Neural progenitor cell (in vitro differentiated cells): ENCODE measurements at regions not wholly inside any gene's neighbourhood (a gene's known extent, or its start where the extent isn't known, plus 50 kb on each side); places are given as distances from the start of the nearest gene placed in this dataset.
"Not testable (repeated sequence)": the region's sequence is repeated elsewhere in the genome, so short reads cannot be mapped to it uniquely, and the experiment has no call there.

Experiments used
- EZH2 ChIP-seq: fragments of 200-600 bp; sonication (generic); IDR thresholded peaks from 2 replicates; pipeline ENCODE4 v1.6.1; 2017; ENCODE audit warnings: antibody characterized with exemption, mild to moderate bottlenecking, moderate library complexity
- TF ChIP-seq, protein P1 (sequence below): fragments of 200-600 bp; sonication (generic); IDR thresholded peaks from 2 replicates; pipeline ENCODE4 v1.5.1; 2017; ENCODE audit warnings: antibody characterized with exemption, mild to moderate bottlenecking

DNA sequence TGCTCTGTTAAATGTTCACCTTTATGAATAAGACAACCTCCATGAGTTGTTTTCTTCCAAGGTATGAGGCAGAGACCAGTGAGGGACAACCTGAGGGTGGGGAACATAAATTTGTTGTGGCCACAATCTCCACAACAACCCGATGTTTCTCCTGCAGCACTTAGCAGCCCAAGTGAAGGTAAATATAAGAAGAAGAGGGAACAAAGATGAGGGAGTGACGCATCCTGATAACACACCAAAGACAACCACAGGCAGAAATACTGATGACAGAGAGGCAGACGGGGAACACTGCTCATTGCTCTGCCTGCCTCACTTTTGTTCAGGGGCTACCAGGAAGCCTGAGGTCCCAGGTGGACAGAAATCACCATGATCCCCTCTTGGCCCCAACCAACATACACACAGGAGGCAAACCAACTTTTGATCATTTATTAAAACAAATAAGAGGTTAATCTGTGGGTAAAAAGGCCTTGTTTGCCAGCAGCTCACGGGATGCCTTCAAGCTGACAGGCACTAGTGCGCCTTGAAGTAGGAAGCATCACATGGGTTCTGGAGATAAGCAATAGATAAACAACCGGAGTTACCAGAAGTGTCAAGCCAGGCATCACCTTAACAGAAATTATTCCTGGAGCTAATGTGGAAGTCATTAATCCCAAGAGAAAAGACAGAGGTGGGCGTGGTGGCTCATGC lies 104.9 kb upstream of the ALDH3B2 start:
- not testable (repeated sequence) for TF ChIP-seq EZH2
- TF ChIP-seq, protein P1, sequence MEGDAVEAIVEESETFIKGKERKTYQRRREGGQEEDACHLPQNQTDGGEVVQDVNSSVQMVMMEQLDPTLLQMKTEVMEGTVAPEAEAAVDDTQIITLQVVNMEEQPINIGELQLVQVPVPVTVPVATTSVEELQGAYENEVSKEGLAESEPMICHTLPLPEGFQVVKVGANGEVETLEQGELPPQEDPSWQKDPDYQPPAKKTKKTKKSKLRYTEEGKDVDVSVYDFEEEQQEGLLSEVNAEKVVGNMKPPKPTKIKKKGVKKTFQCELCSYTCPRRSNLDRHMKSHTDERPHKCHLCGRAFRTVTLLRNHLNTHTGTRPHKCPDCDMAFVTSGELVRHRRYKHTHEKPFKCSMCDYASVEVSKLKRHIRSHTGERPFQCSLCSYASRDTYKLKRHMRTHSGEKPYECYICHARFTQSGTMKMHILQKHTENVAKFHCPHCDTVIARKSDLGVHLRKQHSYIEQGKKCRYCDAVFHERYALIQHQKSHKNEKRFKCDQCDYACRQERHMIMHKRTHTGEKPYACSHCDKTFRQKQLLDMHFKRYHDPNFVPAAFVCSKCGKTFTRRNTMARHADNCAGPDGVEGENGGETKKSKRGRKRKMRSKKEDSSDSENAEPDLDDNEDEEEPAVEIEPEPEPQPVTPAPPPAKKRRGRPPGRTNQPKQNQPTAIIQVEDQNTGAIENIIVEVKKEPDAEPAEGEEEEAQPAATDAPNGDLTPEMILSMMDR = not testable (repeated sequence)
